HG02798 (cell line): ENCODE measurements at regions not wholly inside any gene's neighbourhood (a gene's known extent, or its start where the extent isn't known, plus 50 kb on each side); places are given as distances from the start of the nearest gene placed in this dataset.
A peak's percentile ranks its signal among the peaks of the same experiment; 100 is the strongest.

ENCODE experiments used
- ATAC-seq: cut with Tn5 transposase; IDR thresholded peaks from one replicate; pipeline ENCODE4 v1.9.1; 2021; ENCODE audit warnings: mild to moderate bottlenecking; ENCODE audit not compliant: unreplicated experiment, poor library complexity

GRCh38 chr2:65500310-65501040 lies 68.1 kb upstream of the SPRED2 start:
- peak; percentile 67 for ATAC-seq

DNA sequence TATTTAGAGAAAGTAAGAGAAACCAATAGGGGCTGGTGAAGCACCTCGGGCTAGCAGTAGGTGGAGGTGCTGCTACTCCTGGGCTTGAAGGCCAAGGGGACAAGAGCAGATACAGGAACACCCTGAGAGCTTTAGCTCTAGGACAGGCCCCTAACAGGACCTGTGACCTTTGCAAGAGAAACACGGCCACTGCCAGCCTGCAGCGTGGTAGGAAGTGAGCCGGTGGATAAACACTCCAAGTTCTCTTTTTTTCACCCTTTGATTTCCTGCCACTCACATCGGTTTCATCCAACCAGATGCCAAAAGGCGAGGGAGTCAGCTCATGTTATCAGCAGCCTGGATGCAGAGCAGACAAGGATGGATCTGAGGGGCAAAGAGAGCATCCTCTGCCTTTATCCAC lies 66.8 kb upstream of the SPRED2 start:
- ATAC-seq, result no peak

- no peak for ATAC-seq
Observed at GRCh38 chr2:65498396-65498795, 66.0 kb upstream of the SPRED2 start.

DNA sequence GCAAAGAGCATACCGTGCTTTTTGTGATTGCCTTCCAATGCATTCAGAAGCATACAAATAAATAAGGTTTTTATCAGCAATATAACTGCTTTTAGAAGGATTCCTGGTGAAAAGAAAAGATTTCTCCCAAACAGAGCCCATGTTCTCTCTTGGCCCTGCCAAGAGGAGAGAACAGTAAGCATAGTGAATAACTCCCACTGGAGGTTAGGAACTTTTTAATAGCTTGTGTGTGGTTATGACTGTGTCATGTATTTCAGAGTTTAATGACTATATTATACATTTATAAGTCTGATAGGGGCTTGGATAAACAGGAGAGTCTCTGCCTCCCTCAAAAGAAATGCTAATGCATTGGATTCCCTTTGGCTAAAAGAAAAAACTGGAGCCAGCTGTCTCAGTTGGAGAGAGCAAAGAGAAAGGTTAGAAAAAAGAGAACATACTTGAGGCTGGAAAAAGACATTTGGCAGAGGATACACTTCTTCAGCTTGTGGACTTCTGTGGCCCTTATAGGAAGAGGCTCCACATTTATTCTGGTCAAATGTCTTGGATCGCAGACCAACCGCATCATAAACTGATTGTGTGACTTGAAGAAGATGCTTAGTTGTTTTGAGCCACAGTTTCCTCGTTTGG lies 63.0 kb upstream of the SPRED2 start:
- no peak for ATAC-seq

- ATAC-seq, result no peak
Observed at GRCh38 chr2:65494078-65494477, 61.7 kb upstream of the SPRED2 start.

- ATAC-seq, result no peak
Observed at GRCh38 chr2:65491381-65491905, 59.0 kb upstream of the SPRED2 start.

- ATAC-seq, result no peak
Observed at GRCh38 chr2:65490222-65490621, 57.8 kb upstream of the SPRED2 start.

GRCh38 chr2:65489269-65489668 lies 56.9 kb upstream of the SPRED2 start:
- ATAC-seq, result no peak

GRCh38 chr2:65488527-65488926 lies 56.1 kb upstream of the SPRED2 start:
- no peak for ATAC-seq

GRCh38 chr2:65487404-65487803 lies 55.0 kb upstream of the SPRED2 start:
- ATAC-seq, result no peak

- ATAC-seq, result no peak
Observed at GRCh38 chr2:65486802-65487201, 54.4 kb upstream of the SPRED2 start.

- ATAC-seq, result no peak
Observed at GRCh38 chr2:65486282-65486681, 53.9 kb upstream of the SPRED2 start.

GRCh38 chr2:65485839-65486238 lies 53.4 kb upstream of the SPRED2 start:
- ATAC-seq, result no peak

DNA sequence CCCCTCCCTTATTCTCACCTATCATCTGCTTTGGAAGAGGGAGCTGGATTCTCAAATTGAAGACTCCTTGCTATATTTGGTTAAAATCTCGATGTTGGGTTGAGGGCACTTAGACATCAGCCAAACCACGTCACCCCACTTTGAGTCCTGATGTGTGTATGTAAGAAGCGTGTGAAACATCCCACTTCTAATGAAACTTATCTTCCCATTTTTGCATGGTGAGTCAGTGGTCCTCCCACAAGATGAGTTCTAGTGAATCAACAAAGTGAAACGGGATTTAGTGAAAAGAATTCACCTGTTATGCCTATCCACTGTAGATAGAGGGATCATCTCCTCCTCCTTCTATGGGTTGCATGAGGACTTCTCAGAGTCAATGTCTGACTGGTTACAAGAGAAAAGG lies 51.4 kb upstream of the SPRED2 start:
- ATAC-seq, result no peak

GRCh38 chr2:65482971-65483370 lies 50.6 kb upstream of the SPRED2 start:
- ATAC-seq, result no peak
